22Rv1 (cell line): ENCODE measurements at regions not wholly inside any gene's neighbourhood (a gene's known extent, or its start where the extent isn't known, plus 50 kb on each side); places are given as distances from the start of the nearest gene placed in this dataset.

ENCODE experiments used
- H3K27ac ChIP-seq: fragments of 450-650 bp; 2 replicates; pipeline ENCODE4 v1.5.1; 2017
- ZFX ChIP-seq: fragments of 450-650 bp; IDR thresholded peaks from 2 replicates; pipeline ENCODE4 v1.6.1; 2017; ENCODE audit warnings: antibody characterized with exemption, borderline replicate concordance
- TF ChIP-seq, protein P1 (sequence below): fragments of 450-650 bp; IDR thresholded peaks from 2 replicates; pipeline ENCODE4 v1.5.1; 2017; ENCODE audit warnings: mild to moderate bottlenecking

- H3K27ac ChIP-seq: no peak overlapping the region
- no peak for TF ChIP-seq ZFX
- TF ChIP-seq, protein P1, sequence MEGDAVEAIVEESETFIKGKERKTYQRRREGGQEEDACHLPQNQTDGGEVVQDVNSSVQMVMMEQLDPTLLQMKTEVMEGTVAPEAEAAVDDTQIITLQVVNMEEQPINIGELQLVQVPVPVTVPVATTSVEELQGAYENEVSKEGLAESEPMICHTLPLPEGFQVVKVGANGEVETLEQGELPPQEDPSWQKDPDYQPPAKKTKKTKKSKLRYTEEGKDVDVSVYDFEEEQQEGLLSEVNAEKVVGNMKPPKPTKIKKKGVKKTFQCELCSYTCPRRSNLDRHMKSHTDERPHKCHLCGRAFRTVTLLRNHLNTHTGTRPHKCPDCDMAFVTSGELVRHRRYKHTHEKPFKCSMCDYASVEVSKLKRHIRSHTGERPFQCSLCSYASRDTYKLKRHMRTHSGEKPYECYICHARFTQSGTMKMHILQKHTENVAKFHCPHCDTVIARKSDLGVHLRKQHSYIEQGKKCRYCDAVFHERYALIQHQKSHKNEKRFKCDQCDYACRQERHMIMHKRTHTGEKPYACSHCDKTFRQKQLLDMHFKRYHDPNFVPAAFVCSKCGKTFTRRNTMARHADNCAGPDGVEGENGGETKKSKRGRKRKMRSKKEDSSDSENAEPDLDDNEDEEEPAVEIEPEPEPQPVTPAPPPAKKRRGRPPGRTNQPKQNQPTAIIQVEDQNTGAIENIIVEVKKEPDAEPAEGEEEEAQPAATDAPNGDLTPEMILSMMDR: peak; percentile 69
Observed at GRCh38 chr17:53032861-53033271, 789.9 kb upstream of the KIF2B start.

GRCh38 chr17:53017227-53017626 lies 805.5 kb upstream of the KIF2B start:
- TF ChIP-seq, protein P1: no peak
- TF ChIP-seq ZFX: no peak
- H3K27ac ChIP-seq: no peak overlapping the region

- H3K27ac ChIP-seq: no peak overlapping the region
- TF ChIP-seq ZFX: no peak
- TF ChIP-seq, protein P1: no peak
Observed at GRCh38 chr17:53016085-53016484, 806.6 kb upstream of the KIF2B start.

DNA sequence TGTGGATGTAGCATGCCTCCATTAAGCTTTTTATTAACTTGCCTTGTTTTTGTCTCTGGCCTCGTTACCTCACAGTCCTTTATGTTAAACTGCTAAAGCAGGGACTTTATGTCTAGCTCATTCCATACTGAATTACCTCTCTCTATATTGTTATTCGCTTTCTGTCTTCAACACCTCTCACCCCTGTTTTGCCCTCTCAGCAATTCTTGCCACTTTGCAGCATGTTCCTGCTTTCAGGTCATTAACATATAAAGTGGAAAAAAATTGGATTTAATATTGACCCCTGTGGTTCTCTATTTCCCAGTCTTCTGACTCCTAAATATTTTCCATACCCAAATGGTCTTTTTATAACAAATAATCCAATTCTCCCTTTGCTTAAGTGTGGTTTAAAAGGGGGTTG lies 810.4 kb upstream of the KIF2B start:
- TF ChIP-seq, protein P1: no peak
- no peak for TF ChIP-seq ZFX
- no peak overlapping the region for H3K27ac ChIP-seq

DNA sequence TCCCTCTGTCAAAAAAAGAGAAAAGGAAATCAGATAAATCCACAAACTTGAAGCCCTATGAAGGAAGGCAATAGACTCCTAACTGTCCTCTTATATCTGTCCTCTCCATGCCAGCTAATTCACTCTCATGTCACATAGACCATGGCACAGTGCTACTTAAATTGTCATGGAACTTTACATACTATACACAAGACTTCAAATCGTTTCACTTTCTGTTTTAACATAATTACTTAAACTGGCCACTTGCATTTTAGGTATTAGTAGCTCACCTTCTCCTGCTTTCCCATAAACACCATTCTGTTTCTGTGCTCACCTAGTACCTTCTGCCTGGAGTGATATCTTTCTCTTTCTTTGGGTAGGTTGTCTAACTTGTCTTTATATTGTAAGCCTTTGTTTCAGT lies 816.7 kb upstream of the KIF2B start:
- no peak for TF ChIP-seq ZFX
- TF ChIP-seq, protein P1: no peak

GRCh38 chr17:53004902-53005301 lies 817.8 kb upstream of the KIF2B start:
- no peak overlapping the region for H3K27ac ChIP-seq
- TF ChIP-seq, protein P1: no peak
- no peak for TF ChIP-seq ZFX

More for the DNA sequence above, 816.7 kb upstream of the KIF2B start:
- H3K27ac ChIP-seq: no peak overlapping the region

DNA sequence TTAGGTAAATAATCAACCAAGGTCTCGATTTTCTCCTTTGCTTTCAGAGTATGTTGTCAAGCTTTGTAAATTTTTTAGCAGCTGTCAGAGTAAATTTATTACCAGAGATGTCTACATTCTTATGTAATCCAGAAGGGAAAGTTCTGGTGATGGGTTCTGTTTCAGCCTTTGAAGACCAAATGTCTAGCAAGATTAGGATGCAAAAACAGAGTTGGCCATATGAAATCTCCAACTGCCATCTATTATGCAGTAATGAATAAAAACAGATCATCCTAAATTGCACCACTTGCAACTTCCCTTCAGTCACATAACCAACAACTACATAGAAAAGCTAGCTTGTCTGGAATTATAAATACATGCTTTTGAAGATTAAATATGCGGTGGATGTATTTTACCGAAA lies 826.8 kb upstream of the KIF2B start:
- TF ChIP-seq, protein P1: no peak
- TF ChIP-seq ZFX: no peak
- H3K27ac ChIP-seq: no peak overlapping the region
